Activated CD4-positive, alpha-beta T cell treated with anti-CD3 and anti-CD28 coated beads for 24 hours (primary cell): ENCODE measurements at regions not wholly inside any gene's neighbourhood (a gene's known extent, or its start where the extent isn't known, plus 50 kb on each side); places are given as distances from the start of the nearest gene placed in this dataset.
"Not testable (repeated sequence)": the region's sequence is repeated elsewhere in the genome, so short reads cannot be mapped to it uniquely, and the experiment has no call there.

Experiments
- DNase-seq, 2 donors: peaks; one replicate each; pipeline ENCODE4 v3.0.0-alpha.2; 2020; ENCODE audit warnings: low read depth in 2 of 2

DNA sequence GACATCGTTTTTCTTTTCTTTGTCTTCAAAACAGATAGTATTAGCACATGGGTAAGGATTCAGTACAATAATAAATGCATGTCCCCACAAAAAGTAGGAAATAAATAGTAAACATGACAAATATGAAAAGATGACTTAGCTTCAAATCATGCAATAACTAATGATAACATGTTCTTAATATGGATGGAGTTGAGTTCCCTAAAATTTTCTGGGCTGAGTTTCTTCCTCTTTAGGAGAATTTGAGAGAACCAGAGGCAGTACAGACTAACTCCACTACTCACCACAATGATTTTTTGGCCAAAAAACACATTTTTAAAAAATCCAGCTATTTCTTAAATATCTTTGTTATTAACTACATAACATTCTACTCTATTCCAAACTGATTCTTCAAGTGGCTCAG is 432.3 kb upstream of the HS3ST1 start:
- no peak for DNase-seq

DNA sequence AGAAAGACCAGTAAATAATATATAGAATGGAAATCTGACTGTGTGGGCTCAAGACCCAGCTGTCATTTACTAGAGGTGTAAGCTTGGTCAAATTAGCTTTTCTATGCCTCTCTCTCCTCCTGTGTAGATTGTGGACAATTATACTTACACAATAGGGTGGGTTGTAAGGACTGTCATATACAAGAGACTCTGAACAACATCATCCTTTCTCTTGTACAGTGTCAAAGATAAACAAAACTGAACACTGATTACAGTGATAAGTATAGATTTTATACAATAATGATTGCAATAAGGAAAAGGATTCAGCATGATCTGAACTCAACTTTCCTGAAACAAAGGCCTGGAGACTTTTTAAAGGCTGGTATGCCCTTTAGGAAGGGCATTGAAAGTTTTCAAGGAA is 429.2 kb upstream of the HS3ST1 start:
- DNase-seq = no peak

DNA sequence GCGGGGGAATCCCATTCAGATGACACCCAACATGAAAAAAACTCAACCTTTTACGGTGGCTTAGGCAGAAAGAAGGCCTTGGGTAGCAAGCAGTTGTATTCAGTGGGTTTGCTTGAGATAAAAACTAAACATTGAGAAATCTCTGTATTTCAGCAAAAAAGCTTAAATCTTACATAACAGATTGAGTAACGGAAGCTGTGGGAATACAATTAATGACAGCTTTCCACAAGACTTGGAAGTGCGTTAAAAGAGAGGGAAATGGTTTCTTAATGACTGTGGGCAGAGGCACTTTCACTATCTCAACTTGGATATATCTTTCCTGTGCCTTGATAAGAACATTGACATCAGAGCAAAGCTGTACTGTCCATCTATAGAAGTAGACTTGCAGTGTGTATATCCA is 418.5 kb upstream of the HS3ST1 start:
- DNase-seq = no peak

DNA sequence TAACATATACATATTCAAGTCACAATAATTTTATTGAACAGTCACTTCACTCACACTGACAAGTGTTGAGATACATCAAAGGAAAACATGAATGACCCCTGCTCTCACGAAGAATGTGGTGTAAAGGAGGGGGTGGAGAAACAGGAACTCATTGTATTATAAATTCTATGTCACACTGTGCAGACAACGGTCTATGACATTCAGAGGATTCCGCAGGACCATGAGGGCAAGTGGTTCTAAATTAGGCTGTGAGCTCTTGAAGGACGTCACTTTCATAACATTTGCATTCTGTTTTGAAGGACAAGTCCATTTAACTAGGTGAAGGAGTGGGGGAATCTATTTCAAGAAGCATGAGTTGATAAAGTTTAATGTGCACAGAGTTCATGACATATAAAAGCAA is 415.2 kb upstream of the HS3ST1 start:
- DNase-seq = no peak

DNA sequence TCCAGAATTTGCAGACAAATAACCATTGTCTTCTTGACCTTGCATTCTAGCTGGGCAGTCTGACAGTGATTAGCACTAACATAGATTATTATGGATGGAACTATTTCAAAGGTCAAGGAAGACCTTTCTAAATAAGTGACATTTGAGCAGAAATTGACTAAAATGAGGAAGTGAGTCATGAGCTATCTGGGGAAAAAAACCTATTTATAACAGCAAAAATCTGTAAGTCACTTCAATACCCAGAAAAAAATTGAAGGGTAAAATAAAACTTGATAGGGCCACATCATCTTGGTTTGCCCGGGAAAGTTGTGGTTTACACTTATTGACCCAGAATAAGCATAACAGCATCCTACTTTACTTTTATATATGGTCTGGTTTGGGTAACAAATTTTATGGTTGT is 414.6 kb upstream of the HS3ST1 start:
- DNase-seq = no peak

DNA sequence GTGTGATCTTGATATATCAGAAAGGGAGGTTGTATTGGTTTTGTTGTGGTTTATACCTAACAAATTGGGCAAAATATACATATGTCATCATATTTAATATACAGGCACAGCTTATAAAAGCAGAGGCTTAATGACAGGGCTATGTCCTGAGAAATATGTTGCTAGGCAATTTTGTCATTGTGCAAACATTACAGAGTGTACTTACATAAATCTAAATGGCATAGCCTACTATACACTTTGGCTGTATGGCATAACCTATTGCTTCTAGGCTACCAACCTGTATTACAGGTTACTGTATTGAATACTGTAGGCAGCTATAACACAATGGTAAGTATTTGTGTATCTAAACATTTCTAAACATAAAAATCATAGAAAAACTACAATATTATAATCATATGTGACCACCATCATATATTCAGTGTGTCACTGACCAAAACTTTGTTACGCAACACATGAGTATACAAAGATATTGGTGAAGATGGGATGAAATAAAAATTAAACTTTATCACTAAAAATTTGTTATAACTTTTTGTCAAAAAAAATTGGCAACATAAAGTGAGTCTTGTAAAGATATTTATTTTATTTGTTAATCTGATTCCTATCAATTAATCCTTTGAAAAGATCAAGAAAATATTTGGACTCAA is 414.0 kb upstream of the HS3ST1 start:
- no peak for DNase-seq

DNA sequence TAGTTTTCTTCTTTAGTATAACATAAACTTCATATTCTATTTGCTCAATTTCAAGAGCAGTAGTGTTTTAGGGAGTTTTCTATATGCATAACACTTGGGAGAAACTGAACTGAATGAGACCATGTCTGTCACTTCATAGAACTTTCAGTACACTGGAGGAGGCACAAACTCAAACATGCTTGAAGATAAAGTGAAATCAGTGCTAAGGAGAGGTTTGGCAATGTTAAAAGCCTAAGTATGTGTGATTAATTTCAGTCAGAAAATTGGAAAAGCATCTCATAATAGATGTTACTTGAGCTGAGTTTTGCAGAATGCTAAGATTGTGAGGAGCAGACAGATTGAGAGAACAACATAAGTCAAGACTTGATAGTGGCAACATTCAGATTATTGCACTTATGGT is 411.2 kb upstream of the HS3ST1 start:
- no peak for DNase-seq

DNA sequence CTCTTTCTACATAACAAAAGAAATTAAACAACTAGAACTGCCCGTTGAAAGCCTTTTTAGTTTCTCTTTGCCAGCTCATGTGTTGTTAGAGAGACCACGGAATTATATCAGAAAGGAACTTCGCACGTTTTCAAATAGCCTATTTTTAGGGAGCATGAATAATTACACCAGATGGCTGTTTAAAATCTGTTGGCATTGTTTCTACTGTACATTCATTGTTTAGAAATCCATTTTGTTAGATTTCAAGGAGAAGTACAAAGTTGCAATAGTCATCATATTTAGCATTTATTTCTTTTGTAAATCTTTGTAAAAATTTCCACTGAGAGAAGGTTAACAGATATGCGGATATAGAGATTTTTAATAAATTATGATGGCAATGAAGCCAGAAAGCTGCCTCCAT is 403.0 kb upstream of the HS3ST1 start:
- DNase-seq = no peak

DNA sequence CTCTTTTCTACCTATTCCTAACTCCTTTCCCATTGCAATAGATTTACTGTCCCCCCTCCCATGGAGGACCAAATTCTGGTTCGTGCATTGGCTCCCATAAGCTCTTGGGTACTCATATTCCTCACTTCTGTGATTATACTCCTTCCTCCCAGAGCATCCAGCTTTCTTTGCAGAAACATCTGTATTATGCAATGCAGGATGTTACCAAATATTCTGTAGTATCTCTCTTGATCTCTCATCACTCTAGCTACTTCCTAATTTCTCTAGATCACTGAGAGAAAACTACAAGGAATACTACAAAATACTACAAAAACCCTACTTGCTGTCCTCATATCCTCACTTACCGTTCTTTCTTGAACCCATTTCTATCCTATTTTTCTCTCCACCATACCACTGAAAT is 395.9 kb upstream of the HS3ST1 start:
- DNase-seq = no peak

DNA sequence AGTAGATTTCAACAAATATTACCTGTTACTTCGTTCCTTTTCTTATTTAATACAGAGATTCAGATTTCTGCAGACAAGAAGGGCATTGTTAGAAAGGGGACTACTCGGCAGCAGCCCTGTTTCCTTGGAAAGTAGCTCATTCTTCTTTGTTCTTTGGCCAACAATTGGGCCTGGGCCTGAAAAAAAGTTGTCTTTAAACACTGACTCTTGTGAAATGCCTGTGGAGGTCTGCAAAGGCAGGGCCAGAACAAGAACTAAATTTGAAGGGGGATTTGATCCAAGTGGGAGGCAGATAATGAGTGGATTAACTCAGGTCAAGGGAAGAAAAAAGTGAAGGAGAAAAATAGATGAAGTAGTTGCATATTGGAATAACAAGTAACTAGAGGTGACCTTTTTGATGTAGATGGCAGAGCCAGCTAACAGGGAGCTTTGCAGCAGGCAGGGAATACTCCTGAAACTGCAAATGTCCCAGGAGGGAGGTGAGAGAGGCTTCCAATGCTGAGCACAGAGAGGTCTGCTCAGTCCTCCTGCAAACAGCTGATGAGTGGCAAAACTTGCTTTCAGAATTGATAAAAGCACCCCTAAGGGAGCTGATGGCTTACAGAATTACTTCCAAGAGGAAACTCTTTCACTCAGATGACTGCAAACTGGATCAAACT is 393.2 kb upstream of the HS3ST1 start:
- no peak for DNase-seq

DNA sequence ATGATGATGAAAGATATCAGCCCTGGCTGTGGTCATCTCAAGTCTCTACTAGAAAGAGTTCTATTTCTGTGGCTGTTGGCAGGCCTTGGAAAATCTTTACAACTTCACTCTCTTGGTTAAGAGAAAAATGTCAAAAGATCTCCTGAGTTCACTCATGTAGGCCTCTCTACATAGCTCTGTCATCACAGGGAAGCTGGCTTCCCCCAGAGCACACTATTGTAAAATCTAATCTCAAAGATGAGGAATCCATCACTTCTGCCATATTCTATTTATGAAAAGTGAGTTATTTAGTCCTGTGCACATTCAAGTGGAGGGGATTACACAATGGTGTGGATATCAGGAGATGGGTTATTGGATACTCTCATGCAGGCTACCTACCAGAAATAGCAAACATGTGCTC is 388.4 kb upstream of the HS3ST1 start:
- no peak for DNase-seq

DNA sequence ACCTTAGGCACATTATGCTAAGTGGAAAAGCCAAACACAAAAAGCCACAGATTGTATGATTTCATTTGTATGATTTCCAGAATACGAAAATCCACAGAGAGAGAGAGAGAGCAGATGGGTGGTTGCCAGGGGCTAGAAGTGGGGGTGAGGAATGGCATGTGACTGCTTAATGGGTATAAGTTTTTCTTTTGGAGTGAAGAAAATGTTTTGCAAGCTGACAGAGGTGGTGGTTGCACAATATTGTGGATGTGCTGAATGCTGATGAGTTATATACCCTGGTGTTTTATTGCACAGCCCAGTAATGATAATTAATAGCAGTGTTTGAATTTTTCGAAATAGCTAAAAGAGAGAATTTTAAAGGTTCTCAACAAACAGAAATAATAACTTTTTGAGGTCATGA is 386.1 kb upstream of the HS3ST1 start:
- DNase-seq = no peak

DNA sequence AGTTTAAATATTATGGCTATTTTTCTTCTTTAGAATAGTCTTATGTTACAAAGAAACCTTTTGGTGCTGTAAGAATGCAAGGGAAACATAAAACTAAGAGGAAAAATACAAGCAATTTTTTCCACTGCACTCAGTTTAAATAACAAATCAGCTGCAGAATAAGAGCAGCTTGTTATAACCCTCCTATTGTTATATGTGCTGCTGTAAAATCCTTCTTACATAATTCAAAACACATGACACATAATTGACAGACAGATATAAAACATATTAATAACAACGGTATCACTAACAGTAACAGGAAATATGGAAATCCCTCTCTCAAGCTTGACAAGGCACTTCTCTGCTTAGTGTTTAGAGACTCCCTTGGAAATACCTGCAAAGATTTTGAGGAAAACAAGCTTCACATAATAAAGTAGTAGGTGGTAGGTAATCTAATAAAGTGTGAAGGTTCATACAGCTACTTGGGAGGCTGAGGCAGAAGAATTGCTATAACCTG is 385.3 kb upstream of the HS3ST1 start:
- DNase-seq = no peak

DNA sequence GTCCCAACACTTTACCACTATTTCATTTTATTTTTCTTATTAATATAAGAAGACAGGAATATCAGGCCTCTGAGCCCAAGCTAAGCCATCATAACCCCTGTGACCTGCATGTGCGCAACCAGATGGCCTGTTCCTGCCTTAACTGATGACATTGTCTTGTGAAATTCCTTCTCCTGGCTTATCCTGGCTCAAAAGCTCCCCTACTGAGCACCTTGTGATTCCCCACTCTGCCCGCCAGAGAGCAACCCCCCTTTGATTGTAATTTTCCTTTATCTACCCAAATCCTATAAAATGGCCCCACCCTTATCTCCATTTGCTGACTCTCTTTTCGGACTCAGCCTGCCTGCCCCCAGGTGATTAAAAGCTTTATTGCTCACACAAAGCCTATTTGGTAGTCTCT is 382.8 kb upstream of the HS3ST1 start:
- DNase-seq = not testable (repeated sequence)

DNA sequence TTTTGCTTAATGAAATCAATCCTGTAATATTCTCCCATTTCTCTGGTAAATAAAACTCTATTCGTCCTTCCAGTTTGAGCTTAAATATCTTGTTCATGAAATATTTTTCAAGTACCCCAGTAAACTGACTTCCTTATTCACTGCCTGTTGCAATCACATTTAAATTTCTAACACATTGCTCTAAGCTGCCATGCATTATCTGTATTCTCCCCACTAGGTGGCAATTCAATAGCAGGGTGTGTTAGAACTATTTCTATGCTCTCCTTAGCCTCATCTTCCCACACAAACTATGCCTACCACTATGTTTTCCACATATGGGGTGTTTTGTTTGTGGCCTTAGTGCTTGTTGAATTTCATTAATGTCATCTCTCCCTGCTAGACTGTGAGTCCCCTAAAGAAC is 377.1 kb upstream of the HS3ST1 start:
- DNase-seq = no peak

DNA sequence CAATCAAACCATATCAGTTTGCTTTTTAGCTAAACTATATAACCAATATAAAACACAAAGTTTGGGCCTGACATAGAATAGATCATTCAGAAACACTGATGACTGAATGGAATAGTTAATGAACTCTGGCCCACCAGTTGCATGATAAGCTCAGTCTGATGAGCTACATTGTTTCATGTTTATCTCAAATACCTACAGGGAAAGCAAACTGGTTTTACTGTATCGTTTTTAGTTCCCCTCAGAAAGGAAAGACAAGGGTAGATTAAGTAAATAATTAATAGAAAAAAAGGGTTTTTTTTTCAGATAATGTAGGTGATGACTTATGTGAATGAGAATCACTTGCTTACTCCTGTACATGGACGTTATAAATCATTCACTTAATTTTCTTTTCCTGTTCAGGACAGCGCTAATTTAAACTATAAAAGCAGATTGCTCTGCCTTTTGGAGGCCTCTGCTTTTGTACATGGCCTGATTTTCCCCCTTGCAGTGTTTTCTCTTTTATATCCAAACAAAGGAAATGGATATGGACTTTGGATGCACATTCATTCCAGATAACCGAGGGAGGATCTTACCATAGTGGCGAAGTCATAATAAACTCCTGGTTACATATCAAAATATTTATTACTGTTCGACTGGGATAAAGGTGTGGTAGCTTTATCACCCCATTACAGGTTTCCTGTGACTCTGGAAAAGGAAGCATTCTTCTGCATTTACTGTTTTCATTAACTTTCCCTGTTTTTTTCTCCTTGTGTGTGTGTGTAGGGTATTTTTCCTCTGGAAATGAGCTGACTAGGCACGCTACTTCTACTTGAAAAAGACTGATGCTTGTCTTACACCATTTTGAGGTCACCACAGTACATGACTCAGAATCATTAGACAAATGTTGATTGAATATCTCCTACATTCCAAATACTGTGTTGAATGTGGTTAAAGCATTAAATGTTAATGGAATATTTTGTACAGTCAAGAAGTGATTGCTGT is 373.1 kb upstream of the HS3ST1 start:
- no peak for DNase-seq

DNA sequence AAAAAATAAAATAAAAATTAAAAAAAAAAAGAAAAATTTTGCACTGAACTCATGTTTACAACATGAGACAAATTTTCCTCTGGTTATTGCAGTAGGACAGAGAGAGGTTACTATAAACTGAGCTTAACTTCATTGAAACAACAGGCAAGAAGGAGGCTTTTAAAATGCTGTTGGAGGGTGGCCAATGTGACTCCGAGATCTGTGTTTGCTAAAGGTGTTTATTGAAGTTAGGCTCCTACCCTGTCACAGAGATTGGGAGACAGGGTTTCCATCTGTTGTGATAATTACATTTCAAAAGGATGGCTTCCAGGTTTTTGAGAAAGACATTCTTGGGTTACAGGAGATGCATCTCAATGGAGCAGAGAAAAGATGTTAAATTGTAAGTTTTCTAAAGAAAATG is 370.5 kb upstream of the HS3ST1 start:
- no peak for DNase-seq

DNA sequence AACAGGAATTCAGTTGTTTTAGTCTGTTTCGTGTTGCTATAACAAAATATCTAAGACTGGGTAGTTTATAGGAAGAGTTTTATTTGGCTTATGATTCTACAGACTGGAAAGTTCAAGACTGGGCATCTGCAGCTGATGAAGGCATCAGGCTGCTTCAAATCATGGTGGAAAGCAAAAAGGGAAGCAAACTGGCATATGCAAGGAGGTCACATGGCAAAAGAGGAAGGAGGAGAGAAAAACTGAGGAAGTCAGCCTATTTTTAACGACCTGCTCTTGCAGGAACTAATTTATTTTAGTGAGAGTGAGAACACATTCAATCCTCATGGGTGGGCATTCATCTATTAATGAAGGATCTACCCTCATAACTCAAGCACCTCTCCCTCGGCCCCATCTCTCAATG is 363.1 kb upstream of the HS3ST1 start:
- no peak for DNase-seq

DNA sequence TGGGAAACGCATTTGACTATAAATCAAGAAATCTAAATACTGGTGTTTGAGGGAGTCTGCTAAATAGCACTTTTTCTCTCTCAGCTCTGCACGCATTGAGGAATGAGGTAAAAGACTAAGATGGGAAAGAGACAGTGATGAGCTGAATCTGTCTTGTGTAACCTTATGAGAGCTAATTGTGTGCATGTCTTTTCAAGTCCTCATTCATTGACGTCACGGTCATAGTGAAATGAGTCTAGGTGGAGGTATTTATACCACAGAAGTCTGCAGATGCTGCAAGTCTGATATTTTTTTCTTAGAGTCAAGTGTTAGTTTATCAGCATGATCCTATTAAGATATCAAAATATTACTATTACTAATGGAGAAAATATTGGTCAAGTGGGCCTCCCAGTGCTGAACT is 361.5 kb upstream of the HS3ST1 start:
- DNase-seq = no peak

DNA sequence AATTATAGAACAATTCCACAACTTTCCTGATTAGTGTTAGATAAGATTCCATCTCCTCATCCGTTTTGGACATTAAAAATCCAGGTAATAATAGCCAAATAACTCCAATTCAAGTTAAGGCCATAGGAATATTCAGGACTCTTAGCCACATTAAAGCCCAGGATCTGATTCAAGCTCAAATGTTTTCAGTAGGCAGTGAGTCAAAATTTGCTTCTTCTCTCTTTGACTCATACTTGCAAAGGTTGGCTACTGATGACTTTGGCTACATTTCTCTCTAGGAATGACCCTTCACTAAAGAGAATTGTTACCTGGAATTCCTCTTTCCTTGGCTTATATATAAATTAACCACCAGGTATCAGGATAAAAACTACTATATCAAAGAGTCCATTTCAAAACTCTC is 354.9 kb upstream of the HS3ST1 start:
- no peak for DNase-seq

DNA sequence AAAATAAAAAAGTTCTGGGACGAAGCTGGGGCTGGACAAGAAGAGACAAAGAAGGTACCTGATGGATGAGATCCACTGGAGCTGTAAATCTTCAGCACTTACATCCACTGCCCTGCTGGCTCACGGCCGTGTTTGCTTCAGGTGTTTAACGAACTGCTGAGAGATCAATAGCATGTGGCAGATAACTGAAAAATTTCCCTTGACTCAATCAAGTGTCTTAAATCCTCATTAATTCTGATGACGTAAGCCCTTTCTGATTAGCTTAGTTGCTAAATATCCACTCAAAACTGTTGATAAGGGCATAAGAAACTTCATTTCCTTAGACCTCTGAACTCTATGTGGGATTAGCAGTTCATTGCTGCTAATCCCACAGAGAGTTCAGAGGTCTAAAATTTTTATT is 354.2 kb upstream of the HS3ST1 start:
- DNase-seq = no peak

DNA sequence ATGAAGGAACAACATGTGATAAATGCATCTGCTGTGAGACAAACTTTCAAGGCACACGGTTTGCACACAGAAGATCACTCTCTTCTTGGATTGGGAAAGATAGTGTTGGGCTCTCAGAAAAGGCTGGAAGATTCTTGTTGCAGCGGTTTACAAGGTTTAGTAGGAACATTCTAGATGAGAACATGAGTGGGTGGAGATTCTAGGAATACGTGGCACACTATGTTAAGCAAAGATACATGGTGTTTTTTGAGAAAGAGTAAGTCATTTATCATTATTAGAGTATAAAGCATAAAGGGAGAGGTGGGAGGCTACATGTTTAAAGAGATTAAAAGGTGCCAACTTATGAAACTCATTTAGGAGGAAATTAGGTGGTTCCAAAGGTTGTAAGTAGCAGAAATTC is 348.8 kb upstream of the HS3ST1 start:
- DNase-seq = no peak

DNA sequence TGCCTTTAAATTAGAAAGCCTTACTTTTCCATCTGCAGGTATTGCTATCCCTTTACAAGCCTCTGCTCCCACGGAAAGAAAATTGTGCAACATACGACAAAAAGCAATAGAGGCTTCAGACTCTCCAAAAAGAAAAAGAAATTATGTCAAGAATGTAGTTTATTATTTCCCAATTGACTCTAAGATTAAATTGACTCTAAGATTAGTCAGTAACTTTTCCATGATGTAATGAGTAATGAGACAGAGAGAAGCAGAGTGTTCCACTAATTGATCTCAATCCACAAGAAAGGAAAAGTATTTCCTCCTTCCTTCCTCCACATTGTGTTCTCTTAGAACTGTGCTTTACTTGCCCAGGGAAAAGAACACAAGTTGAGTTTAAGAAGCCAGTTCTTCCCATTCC is 345.7 kb upstream of the HS3ST1 start:
- DNase-seq = no peak
